ENCODE measurements at regions not wholly inside any gene's neighbourhood (a gene's known extent, or its start where the extent isn't known, plus 50 kb on each side); places are given as distances from the start of the nearest gene placed in this dataset.
"Not testable (repeated sequence)": the region's sequence is repeated elsewhere in the genome, so short reads cannot be mapped to it uniquely, and the experiment has no call there.

- Histone ChIP-seq H3K27me3 (ENCODE audit: control insufficient read depth, insufficient read depth, low read length) (no peaks in the 10 kb centered on the region), H3K4me3 (ENCODE audit: low read depth, low read length) (no peak overlapping the region), H3K36me3 (ENCODE audit: control insufficient read depth, insufficient read depth, low read length) (no peaks in the 10 kb centered on the region)
- no peak for DNase-seq (ENCODE audit: low read depth)
- no peak for TF ChIP-seq CTCF (IDR thresholded peaks at IDR 0.05; ENCODE audit: insufficient read depth, low read length, poor library complexity, severe bottlenecking)
Measured at GRCh38 chr4:40681600-40681999, 51.9 kb upstream of the RBM47 start.

- Histone ChIP-seq H3K27me3 (ENCODE audit: control insufficient read depth, insufficient read depth, low read length) (no peaks in the 10 kb centered on the region), H3K36me3 (ENCODE audit: control insufficient read depth, insufficient read depth, low read length) (no peaks in the 10 kb centered on the region), H3K4me3 (ENCODE audit: low read depth, low read length) (no peak overlapping the region)
- TF ChIP-seq CTCF (IDR thresholded peaks at IDR 0.05; ENCODE audit: insufficient read depth, low read length, poor library complexity, severe bottlenecking), result no peak
- DNase-seq (ENCODE audit: low read depth), result no peak
Measured at GRCh38 chr4:40682290-40683101, 52.8 kb upstream of the RBM47 start.

GRCh38 chr4:40683536-40684145 is 54.0 kb upstream of the RBM47 start:
- H3K4me3 ChIP-seq (ENCODE audit: low read depth, low read length); H3K36me3 ChIP-seq (ENCODE audit: control insufficient read depth, insufficient read depth, low read length); DNase-seq (ENCODE audit: low read depth); H3K27me3 ChIP-seq (ENCODE audit: control insufficient read depth, insufficient read depth, low read length): not testable (repeated sequence)

- Histone ChIP-seq H3K36me3 (ENCODE audit: control insufficient read depth, insufficient read depth, low read length) (no peaks in the 10 kb centered on the region), H3K4me3 (ENCODE audit: low read depth, low read length) (no peak overlapping the region), H3K27me3 (ENCODE audit: control insufficient read depth, insufficient read depth, low read length) (no peaks in the 10 kb centered on the region)
- TF ChIP-seq CTCF (IDR thresholded peaks at IDR 0.05; ENCODE audit: insufficient read depth, low read length, poor library complexity, severe bottlenecking), result no peak
- DNase-seq (ENCODE audit: low read depth), result no peak
Measured at GRCh38 chr4:40684404-40684803, 54.7 kb upstream of the RBM47 start.

GRCh38 chr4:40685300-40685699 is 55.6 kb upstream of the RBM47 start:
- Histone ChIP-seq H3K27me3 (ENCODE audit: control insufficient read depth, insufficient read depth, low read length) (no peaks in the 10 kb centered on the region), H3K36me3 (ENCODE audit: control insufficient read depth, insufficient read depth, low read length) (no peaks in the 10 kb centered on the region), H3K4me3 (ENCODE audit: low read depth, low read length) (no peak overlapping the region)
- TF ChIP-seq CTCF (IDR thresholded peaks at IDR 0.05; ENCODE audit: insufficient read depth, low read length, poor library complexity, severe bottlenecking), result no peak
- no peak for DNase-seq (ENCODE audit: low read depth)

- H3K27me3 ChIP-seq (ENCODE audit: control insufficient read depth, insufficient read depth, low read length), result no peaks in the 10 kb centered on the region
- no peak for TF ChIP-seq CTCF (IDR thresholded peaks at IDR 0.05; ENCODE audit: insufficient read depth, low read length, poor library complexity, severe bottlenecking)
- no peaks in the 10 kb centered on the region for H3K36me3 ChIP-seq (ENCODE audit: control insufficient read depth, insufficient read depth, low read length)
- no peak for DNase-seq (ENCODE audit: low read depth)
- H3K4me3 ChIP-seq (ENCODE audit: low read depth, low read length), result no peak overlapping the region
Measured at GRCh38 chr4:40686081-40686913, 56.6 kb upstream of the RBM47 start.
